Muscle of back (tissue), 3 donors: ENCODE measurements at regions not wholly inside any gene's neighbourhood (a gene's known extent, or its start where the extent isn't known, plus 50 kb on each side); places are given as distances from the start of the nearest gene placed in this dataset.

Source experiments
- DNase-seq, 3 donors: peaks; one replicate each; pipeline versions ENCODE4 v3.0.0 to v3.0.0-alpha.2; 2013

GRCh38 chr20:37643400-37643799 lies 50.4 kb upstream of the CTNNBL1 start:
- DNase-seq, result no peak

GRCh38 chr20:37642246-37642645 lies 51.6 kb upstream of the CTNNBL1 start:
- no peak for DNase-seq

- DNase-seq, result no peak
These were observed 52.9 kb upstream of the CTNNBL1 start for GRCh38 chr20:37640600-37641561.

DNA sequence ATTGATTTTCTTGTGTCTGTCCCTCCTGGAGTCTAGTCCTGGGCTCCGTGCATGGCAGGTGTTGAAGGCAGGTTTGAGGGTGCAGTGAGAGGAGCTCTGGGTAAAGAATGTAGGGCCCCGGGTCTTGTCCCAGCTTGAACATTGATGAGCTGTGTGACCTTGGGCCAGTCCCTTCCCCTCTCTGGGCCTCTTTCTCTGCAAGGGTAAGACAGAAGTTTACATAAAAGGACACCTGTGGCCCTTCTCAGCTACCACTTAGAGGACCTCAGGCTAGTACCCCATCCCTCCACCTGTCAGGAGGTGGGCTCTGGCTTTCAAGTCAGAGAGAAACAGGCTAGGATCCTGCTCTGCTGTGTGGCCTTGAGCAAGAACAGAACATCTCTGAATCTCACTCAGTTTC lies 55.3 kb upstream of the CTNNBL1 start:
- no peak for DNase-seq

GRCh38 chr20:37636977-37637376 lies 56.9 kb upstream of the CTNNBL1 start:
- no peak for DNase-seq

- no peak for DNase-seq
These were observed 57.4 kb upstream of the CTNNBL1 start for GRCh38 chr20:37636212-37636975.

DNA sequence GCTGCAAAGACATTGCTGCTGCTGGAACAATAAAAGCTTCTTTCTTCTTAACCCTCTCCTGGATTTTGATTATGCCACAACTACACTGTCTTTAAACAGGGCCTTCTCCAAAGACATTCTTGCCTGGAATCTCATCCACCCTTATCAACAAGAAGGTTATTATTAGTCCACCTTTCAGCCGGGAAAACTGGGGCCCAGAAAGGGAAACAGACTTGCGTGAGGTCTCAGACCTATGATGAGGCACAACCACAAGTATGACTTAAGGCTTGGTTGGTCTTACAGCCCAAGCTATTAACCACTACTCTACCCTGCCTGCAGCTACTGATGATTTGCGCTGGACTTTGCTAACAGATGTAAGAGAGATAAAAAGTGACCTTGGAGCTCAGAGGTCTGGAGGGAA lies 62.8 kb upstream of the CTNNBL1 start:
- DNase-seq, result no peak

GRCh38 chr20:37630166-37630565 lies 63.7 kb upstream of the CTNNBL1 start:
- DNase-seq, result peak in 2 of 3 donors; percentile 3 to 10

DNA sequence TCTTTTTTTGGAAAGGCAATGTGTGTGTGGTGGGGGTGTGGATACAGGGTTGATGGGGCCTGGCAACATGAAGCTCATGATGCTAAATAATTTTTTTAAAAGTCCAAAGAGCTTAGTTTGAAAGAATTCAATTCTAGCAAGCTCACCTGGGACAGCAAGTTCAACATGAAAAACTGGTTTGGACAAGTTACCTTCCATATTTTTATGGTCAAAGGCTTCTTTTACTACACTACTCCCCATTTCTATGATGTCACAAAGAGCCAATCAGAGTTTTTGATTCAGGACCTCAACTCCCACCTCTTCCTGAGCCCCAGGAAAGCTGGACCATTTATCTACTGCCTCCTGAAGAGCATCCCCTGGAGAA lies 66.1 kb upstream of the CTNNBL1 start:
- no peak for DNase-seq

GRCh38 chr20:37627060-37627766 lies 66.6 kb upstream of the CTNNBL1 start:
- peak; percentile 47 to 79 (median 78) for DNase-seq

DNA sequence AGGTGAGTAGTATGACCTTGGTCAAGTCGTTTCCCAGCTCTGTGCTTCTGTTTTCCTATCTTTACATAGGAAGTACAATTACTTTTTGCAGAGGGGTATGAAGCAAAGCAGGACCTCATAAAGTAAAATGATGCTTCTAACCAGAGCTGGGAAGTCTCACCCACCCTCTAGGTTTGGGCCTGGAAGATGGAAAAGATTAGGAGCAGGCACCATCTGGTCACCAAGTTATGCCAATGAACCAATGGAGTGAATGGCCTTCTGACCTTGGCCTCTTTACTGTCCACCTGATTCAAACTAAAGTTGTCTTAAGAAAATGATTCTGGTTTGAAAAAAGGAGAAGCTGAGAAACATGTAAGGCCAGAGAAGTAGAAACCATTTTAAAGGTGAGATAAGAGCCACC lies 68.9 kb upstream of the CTNNBL1 start:
- DNase-seq, result no peak

- DNase-seq, result no peak
These were observed 71.1 kb upstream of the CTNNBL1 start for GRCh38 chr20:37622728-37623127.

- DNase-seq, result no peak
These were observed 74.3 kb upstream of the CTNNBL1 start for GRCh38 chr20:37619496-37619895.

- DNase-seq, result no peak
These were observed 77.8 kb upstream of the CTNNBL1 start for GRCh38 chr20:37616110-37616425.

- DNase-seq, result peak in 1 of 3 donors; percentile 3
These were observed 78.3 kb upstream of the CTNNBL1 start for GRCh38 chr20:37615340-37616109.

DNA sequence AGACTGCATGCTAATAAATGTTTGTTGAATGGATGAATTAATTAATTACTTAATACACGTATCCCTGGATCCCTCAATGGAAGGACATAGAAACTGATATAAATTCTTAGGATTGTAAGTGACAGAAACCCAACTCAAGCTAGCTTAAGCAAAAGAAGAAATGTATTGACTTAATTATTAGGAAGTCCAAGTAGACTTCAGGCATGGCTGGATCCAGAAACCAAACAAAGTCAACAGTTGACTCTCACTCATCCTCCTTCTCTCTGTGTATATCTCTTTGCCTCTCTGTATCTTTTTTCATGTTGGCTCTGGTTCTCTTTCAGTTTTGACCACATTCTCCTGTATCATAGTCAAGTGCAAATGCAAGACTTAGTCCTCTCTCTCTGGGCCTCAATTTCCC lies 82.0 kb upstream of the CTNNBL1 start:
- no peak for DNase-seq

DNA sequence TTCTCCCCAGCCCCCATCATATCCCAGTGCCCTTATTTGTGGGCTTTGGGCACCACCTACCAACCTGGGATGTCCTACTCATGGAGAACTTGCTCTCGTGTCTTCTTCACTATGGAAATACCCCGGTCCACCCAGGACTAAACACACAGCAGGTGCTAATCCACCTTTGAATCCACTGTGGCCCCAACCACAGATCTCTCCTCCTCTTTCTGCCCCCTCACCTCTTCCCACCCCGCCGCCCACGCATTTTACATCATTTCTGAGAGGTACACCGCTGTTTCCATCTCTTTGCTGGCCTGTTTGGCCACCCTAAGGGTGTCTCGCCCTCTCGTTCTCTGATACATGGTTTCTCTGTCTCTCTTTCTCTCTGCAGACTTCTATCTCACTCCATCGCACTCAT lies 82.5 kb upstream of the CTNNBL1 start:
- DNase-seq, result no peak

GRCh38 chr20:37610203-37610798 lies 82.6 kb upstream of the BLCAP start:
- no peak for DNase-seq

DNA sequence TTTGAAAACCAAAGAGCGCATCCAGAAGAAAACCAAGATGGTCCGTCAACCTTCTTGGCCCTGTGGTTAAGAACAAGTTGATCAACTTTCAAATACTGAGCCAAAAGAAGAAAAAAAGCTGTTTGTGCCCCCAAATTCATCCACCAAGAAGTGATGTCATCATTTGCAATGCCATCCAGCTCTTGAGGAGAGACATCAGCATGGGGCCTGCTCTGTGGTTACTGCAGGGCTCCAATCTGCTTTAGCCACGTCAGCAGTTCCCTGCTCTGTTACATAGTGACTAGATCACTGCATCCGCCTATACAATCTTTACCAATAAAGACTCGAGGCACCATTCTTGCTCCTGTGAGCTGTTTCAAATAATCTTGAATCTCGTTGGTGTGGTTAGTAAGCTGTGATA lies 75.0 kb upstream of the BLCAP start:
- no peak for DNase-seq

DNA sequence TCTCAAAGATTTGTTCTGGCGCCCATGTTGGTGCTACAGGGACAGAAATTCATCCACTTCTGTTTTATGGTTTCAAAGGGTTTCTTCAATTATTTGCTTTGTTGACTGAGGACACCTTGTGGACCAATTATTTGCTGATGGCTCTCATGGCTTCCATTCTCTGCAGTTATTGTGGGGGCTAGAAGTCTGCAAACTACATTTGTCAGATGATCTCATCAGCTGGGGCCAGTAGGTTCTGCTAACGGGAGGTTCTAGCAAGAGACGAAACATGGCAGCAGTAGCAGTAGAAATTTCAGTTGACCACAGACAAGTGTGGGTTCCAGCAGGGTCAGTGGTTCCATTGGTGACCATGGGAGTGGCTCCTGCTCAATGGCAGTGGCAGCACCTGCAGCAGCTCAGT lies 72.8 kb upstream of the BLCAP start:
- no peak for DNase-seq

DNA sequence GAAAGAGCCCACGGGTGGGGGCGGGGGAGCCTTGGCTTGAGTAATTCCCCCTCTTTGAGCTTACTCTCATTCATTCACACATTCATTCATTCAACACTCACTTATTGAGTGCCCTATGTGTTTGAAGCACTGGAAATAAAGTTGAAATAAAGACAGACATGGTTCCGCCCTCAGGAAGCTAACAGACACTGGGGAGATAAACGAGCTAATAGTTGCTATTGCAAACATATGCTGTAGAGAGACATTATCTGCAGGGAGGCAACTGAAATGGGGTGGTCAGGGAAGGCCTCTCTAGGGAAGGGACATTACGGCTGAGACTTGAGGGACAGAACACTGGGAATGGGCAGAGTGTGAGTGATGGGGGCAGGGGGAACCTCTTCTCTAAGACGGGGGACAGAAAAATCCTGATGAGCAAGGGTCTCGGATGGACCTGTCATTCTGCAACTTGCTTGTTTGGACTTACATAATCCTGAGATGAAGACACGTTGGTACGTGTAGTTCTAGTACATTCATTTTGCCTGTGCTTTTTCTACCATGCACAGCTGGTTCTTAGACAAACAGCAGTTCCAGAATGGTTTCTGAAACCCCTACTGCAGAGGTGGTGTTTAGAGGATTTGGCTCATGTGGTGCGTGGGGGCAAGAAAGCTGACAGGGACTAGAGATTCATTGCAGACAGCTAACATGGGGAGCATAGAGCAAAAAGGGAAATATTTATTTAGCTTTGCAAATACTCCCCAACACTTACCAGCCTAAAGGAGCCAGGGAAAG lies 71.1 kb upstream of the BLCAP start:
- DNase-seq, result no peak
